PC-3 (cell line): ENCODE measurements at regions not wholly inside any gene's neighbourhood (a gene's known extent, or its start where the extent isn't known, plus 50 kb on each side); places are given as distances from the start of the nearest gene placed in this dataset.

Experiments used
- ATAC-seq: fragments of 200-7000 bp; cut with Tn5 transposase; 2 replicates; pipeline ENCODE4 v1.9.1; 2020; ENCODE audit warnings: mild to moderate bottlenecking, moderate library complexity
- BruUV-seq: library from RNA; stranded (reverse); fragments of 400-500 nt; replicated peaks from 2 replicates; lab custom pipeline; 2021; lab: Mats Ljungman, UMichigan
- CTCF ChIA-PET: fragments of 300-600 bp; sonication (Branson Sonifier 250); formaldehyde crosslinking; loops from one replicate; lab custom pipeline; 2022; ENCODE audit warnings: antibody characterized with exemption; lab: Charles Lee
- POLR2A ChIA-PET: fragments of 300-600 bp; sonication (Branson Sonifier 250); formaldehyde crosslinking; loops from one replicate; lab custom pipeline; 2022; ENCODE audit warnings: antibody characterized with exemption; ENCODE audit not compliant: unreplicated experiment; lab: Charles Lee
- DNase-seq: peaks from one replicate; pipeline ENCODE4 v3.0.0-alpha.2; 2015
- H2AFZ ChIP-seq: fragments of 300-600 bp; sonication (generic); 2 replicates; pipeline ENCODE4 v1.6.0; 2016; ENCODE audit warnings: antibody characterized with exemption, low read length
- H3F3A ChIP-seq: fragments of 300-600 bp; sonication (generic); one replicate; pipeline ENCODE4 v1.6.0; 2017; ENCODE audit warnings: antibody characterized with exemption, low read length, control low read depth, mild to moderate bottlenecking; ENCODE audit not compliant: unreplicated experiment
- H3K27ac ChIP-seq: fragments of 300-600 bp; sonication (generic); 2 replicates; pipeline ENCODE4 v1.5.1; 2016; ENCODE audit warnings: mild to moderate bottlenecking, low read length
- H3K27me3 ChIP-seq: fragments of 300-600 bp; sonication (generic); 2 replicates; pipeline ENCODE4 v1.6.1; 2016; ENCODE audit warnings: low read length, mixed read lengths
- H3K36me3 ChIP-seq: fragments of 300-600 bp; sonication (generic); 2 replicates; pipeline ENCODE4 v1.6.1; 2016; ENCODE audit warnings: low read depth, mixed run types, low read length, mixed read lengths
- H3K4me1 ChIP-seq: fragments of 300-600 bp; sonication (generic); 2 replicates; pipeline ENCODE4 v1.5.1; 2016; ENCODE audit warnings: low read length; ENCODE audit not compliant: insufficient read depth
- H3K4me2 ChIP-seq: fragments of 300-600 bp; sonication (generic); 2 replicates; pipeline ENCODE4 v1.6.0; 2016; ENCODE audit warnings: low read length
- H3K4me3 ChIP-seq: fragments of 300-600 bp; sonication (generic); 2 replicates; pipeline ENCODE4 v1.5.1; 2016; ENCODE audit warnings: mild to moderate bottlenecking, low read length, mixed read lengths
- H3K79me2 ChIP-seq: fragments of 300-600 bp; sonication (generic); 2 replicates; pipeline ENCODE4 v1.6.1; 2017; ENCODE audit warnings: low read length, mixed read lengths
- H3K9ac ChIP-seq: fragments of 300-600 bp; sonication (generic); 2 replicates; pipeline ENCODE4 v1.6.0; 2016; ENCODE audit warnings: mild to moderate bottlenecking, low read length
- H3K9me2 ChIP-seq: fragments of 300-600 bp; sonication (generic); replicated peaks from 2 replicates; pipeline ENCODE4 v1.6.1; 2016; ENCODE audit warnings: mixed run types, low read length, mixed read lengths
- H3K9me3 ChIP-seq: fragments of 300-600 bp; sonication (generic); 2 replicates; pipeline ENCODE4 v1.6.1; 2016; ENCODE audit warnings: low read length, mixed read lengths
- H4K20me1 ChIP-seq: fragments of 300-600 bp; sonication (generic); 2 replicates; pipeline ENCODE4 v1.6.1; 2016; ENCODE audit warnings: low read length, mixed read lengths
- EZH2 ChIP-seq: fragments of 300-600 bp; sonication (generic); IDR thresholded peaks from one replicate; pipeline ENCODE4 v1.6.1; 2017; ENCODE audit warnings: antibody characterized with exemption, mild to moderate bottlenecking, low read length; ENCODE audit not compliant: unreplicated experiment
- EZH2phosphoT487 ChIP-seq: fragments of 300-600 bp; sonication (generic); IDR thresholded peaks from 2 replicates; pipeline ENCODE4 v1.6.1; 2018; ENCODE audit warnings: mild to moderate bottlenecking, antibody characterized with exemption, low read length, borderline replicate concordance
- intact Hi-C: fragments of 100-400 bp; cut with micrococcal nuclease; formaldehyde crosslinking; loops from 2 replicates; pipeline ENCODE4 v1.9.0; 2023
- TF ChIP-seq, protein P1 (sequence below): fragments of 300-600 bp; sonication (generic); conservative IDR thresholded peaks from 2 replicates; pipeline ENCODE4 v1.5.1; 2017; ENCODE audit warnings: antibody characterized with exemption, low read depth, mild to moderate bottlenecking, low read length

DNA sequence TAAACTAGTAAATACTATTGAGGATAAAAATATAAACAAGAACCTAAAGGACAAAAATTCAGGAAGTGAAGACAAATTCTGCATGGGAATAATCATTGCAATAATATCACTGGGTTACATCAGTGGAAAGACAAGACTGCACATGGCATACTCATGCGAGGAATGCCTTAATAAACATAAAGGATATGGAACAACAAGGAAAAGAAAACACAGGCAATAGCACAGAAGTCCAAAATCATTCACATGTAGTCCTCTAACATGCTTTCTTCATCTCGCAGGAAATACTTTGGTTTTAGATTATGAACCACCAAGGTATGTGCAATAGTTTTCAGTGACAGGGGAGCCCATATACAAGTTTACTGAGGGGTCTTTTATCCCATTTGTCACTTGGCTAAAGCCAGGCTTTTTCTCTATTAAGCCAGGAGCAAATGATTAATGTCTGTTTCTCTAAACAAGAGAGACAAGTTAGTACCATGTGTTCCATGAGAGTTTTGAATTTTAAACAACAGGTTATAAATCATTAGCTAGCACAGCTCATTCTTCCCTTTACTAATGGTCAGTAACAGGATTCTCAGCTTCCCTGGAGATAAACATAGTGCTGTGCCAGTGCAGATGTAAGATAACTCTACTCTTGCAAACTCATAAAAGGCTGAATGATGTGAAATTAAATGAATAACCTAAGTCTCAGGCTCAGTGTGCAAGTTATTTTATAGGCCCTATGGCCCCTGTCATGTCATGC is 353.6 kb upstream of the FSIP2 start:
- TF ChIP-seq EZH2phosphoT487 (no peak), EZH2 (no peak)
- TF ChIP-seq, protein P1, sequence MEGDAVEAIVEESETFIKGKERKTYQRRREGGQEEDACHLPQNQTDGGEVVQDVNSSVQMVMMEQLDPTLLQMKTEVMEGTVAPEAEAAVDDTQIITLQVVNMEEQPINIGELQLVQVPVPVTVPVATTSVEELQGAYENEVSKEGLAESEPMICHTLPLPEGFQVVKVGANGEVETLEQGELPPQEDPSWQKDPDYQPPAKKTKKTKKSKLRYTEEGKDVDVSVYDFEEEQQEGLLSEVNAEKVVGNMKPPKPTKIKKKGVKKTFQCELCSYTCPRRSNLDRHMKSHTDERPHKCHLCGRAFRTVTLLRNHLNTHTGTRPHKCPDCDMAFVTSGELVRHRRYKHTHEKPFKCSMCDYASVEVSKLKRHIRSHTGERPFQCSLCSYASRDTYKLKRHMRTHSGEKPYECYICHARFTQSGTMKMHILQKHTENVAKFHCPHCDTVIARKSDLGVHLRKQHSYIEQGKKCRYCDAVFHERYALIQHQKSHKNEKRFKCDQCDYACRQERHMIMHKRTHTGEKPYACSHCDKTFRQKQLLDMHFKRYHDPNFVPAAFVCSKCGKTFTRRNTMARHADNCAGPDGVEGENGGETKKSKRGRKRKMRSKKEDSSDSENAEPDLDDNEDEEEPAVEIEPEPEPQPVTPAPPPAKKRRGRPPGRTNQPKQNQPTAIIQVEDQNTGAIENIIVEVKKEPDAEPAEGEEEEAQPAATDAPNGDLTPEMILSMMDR = no peak
- no peak overlapping the region for H3K4me3 ChIP-seq
- ATAC-seq = no peak
- H3K27ac ChIP-seq = no peak overlapping the region
- no peaks in the 10 kb centered on the region for H3K9me3 ChIP-seq
- H3K4me2 ChIP-seq = no peak overlapping the region
- BruUV-seq = no TSS peak
- H3K9ac ChIP-seq = no peak overlapping the region
- H3K4me1 ChIP-seq = no peaks in the 10 kb centered on the region
- ChIA-PET CTCF (no interaction called here), POLR2A (no interaction called here)
- H3K9me2 ChIP-seq = no peaks in the 10 kb centered on the region
- intact Hi-C loops = no loop called here
- no peaks in the 10 kb centered on the region for H3F3A ChIP-seq
- DNase-seq = no peak
- no peaks in the 10 kb centered on the region for H3K36me3 ChIP-seq
- H2AFZ ChIP-seq = no peak overlapping the region
- H4K20me1 ChIP-seq = no peaks in the 10 kb centered on the region
- H3K27me3 ChIP-seq = no peaks in the 10 kb centered on the region
- H3K79me2 ChIP-seq = no peaks in the 10 kb centered on the region

DNA sequence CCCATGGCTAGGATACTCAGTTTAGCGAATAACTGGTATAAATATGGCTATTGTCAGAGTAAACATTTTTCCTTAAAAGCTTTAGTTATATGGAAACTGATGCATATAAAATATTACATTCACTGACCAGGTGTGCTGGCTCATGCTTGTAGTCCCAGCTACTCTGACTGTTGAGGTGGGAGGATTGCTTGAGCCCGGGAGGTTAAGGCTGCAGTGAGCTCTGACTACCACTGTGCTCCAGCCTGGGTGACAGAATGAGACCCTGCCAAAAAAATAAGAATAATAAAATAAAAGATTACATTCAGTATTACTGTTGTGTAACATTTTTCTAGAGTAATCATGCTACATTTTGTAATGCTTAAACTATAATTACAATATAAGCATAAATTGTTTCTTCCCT is 350.4 kb upstream of the FSIP2 start:
- Histone ChIP-seq H3K4me3 (no peak overlapping the region), H3K79me2 (no peaks in the 10 kb centered on the region), H3K9ac (no peak overlapping the region), H3K27ac (no peak overlapping the region), H3K9me3 (no peaks in the 10 kb centered on the region), H4K20me1 (no peaks in the 10 kb centered on the region), H3K4me2 (no peak overlapping the region), H3K4me1 (no peaks in the 10 kb centered on the region), H3K27me3 (no peaks in the 10 kb centered on the region), H3K36me3 (no peaks in the 10 kb centered on the region), H2AFZ (no peak overlapping the region), H3K9me2 (no peaks in the 10 kb centered on the region), H3F3A (no peaks in the 10 kb centered on the region)
- no TSS peak for BruUV-seq
- POLR2A ChIA-PET = no interaction called here
- intact Hi-C loops = no loop called here
- DNase-seq (no peak), ATAC-seq (no peak; the same call in 1 of the 2 replicates)
- no peak for TF ChIP-seq EZH2
- TF ChIP-seq, protein P1 = no peak
- TF ChIP-seq EZH2phosphoT487 = no peak
- CTCF ChIA-PET = no interaction called here

DNA sequence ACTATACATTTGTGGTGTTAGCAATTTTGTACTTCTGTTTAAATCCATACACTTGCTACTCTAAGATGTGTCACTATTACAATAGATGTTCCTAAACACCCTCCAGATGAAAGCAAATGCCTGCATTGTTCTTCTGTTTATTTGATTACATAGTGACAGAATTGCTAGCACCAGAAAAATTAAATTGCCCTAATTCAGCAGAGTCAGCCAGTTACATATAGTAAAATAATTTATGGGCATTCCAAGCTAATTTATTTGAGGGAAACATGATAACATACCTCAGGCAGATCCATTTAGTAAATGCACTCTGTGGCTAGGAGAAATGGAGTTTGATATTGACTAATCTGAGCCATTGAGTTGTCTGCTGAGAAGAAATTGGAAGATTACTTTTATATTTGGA is 347.1 kb upstream of the FSIP2 start:
- Histone ChIP-seq H3K27ac (no peak overlapping the region), H3K79me2 (no peaks in the 10 kb centered on the region), H3K36me3 (no peaks in the 10 kb centered on the region), H3K9me2 (no peaks in the 10 kb centered on the region), H3K4me2 (no peak overlapping the region), H2AFZ (no peak overlapping the region), H3K9me3 (no peaks in the 10 kb centered on the region), H3K27me3 (no peaks in the 10 kb centered on the region), H4K20me1 (no peaks in the 10 kb centered on the region), H3K4me3 (no peak overlapping the region), H3F3A (no peaks in the 10 kb centered on the region), H3K4me1 (no peaks in the 10 kb centered on the region), H3K9ac (no peak overlapping the region)
- no TSS peak for BruUV-seq
- POLR2A ChIA-PET = no interaction called here
- CTCF ChIA-PET = no interaction called here
- intact Hi-C loops = no loop called here
- ATAC-seq (no peak), DNase-seq (no peak)
- TF ChIP-seq, protein P1 = no peak
- TF ChIP-seq EZH2 (no peak), EZH2phosphoT487 (no peak)
